ENCODE measurements at regions not wholly inside any gene's neighbourhood (a gene's known extent, or its start where the extent isn't known, plus 50 kb on each side); places are given as distances from the start of the nearest gene placed in this dataset.
"Not testable (repeated sequence)": the region's sequence is repeated elsewhere in the genome, so short reads cannot be mapped to it uniquely, and the experiment has no call there.

DNA sequence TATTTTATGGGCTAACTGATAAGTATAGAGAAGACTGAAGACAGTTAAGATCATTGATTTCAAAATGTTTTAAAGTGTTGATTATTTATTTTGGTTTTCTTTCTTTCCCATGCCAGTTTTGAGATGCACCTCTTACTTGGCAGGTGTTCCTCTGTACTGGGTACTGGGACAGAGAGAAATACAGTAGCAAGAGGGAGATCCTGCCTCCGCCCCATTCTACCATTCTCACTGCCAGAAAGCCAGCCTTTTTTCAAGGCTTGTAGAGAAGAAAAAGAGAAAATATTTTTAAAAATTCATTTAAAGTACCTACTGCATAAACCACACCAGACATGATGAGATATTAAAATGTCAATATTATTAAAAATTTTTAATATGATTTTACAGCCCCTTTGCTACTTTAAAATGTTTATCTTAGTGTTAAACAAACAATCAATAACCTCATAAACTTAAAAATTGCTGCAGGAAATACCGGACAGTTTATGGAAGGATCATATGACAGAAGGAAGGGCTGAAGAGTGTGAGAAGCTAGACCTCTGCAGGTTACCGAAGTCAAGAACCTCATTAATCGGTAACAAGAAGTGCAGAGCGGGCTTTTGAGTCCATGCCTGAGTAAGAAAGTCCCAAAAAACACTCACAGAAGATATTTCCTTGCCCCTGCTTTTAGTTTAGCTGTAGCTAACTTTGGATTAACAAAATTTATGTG, 117.8 kb upstream of the ESR1 start:
- Histone ChIP-seq H3K4me3 (ENCODE audit: low read length) (no peak overlapping the region), H3K9ac (ENCODE audit: low read depth, low read length) (no peak overlapping the region), H3K27me3 (ENCODE audit: insufficient read depth, low read length) (no peaks in the 10 kb centered on the region), H3K4me1 (ENCODE audit: insufficient read depth, low read length) (peaks cover 9% of the 10 kb centered on the region; the same call in 1 of the 2 replicates), H3K36me3 (ENCODE audit: insufficient read depth, low read depth, low read length) (no peaks in the 10 kb centered on the region), H3K9me3 (ENCODE audit: insufficient read depth, low read depth, low read length) (no peaks in the 10 kb centered on the region), H3K27ac (ENCODE audit: low read length) (no peak overlapping the region)

DNA sequence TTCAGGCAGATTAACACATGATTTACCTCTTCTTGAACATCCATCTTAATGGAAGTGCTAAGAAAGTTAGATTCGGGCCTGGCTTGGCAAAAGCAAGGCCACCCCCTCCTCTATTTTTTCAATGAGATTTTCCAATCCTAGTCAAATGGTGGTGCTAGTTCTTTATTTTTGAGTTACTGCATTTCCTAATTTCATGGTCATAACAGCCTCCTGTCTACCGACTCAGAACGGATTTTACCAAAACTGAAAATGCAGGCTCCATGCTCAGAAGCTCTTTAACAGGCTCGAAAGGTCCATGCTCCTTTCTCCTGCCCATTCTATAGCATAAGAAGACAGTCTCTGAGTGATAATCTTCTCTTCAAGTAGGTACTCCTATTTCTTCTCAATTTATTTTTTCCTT, 117.2 kb upstream of the ESR1 start:
- Histone ChIP-seq H3K4me1 (ENCODE audit: insufficient read depth, low read length) (peaks cover 9% of the 10 kb centered on the region; the same call in 1 of the 2 replicates), H3K27ac (ENCODE audit: low read length) (no peak overlapping the region), H3K27me3 (ENCODE audit: insufficient read depth, low read length) (no peaks in the 10 kb centered on the region), H3K9ac (ENCODE audit: low read depth, low read length) (no peak overlapping the region), H3K4me3 (ENCODE audit: low read length) (no peak overlapping the region), H3K9me3 (ENCODE audit: insufficient read depth, low read depth, low read length) (no peaks in the 10 kb centered on the region), H3K36me3 (ENCODE audit: insufficient read depth, low read depth, low read length) (no peaks in the 10 kb centered on the region)

GRCh38 chr6:151690768-151691562, 116.5 kb upstream of the ESR1 start:
- Histone ChIP-seq H3K27ac (ENCODE audit: low read length) (no peak overlapping the region), H3K4me3 (ENCODE audit: low read length) (no peak overlapping the region), H3K9me3 (ENCODE audit: insufficient read depth, low read depth, low read length) (no peaks in the 10 kb centered on the region), H3K4me1 (ENCODE audit: insufficient read depth, low read length) (peaks cover 9% of the 10 kb centered on the region; the same call in 1 of the 2 replicates), H3K9ac (ENCODE audit: low read depth, low read length) (no peak overlapping the region), H3K36me3 (ENCODE audit: insufficient read depth, low read depth, low read length) (no peaks in the 10 kb centered on the region), H3K27me3 (ENCODE audit: insufficient read depth, low read length) (no peaks in the 10 kb centered on the region)

DNA sequence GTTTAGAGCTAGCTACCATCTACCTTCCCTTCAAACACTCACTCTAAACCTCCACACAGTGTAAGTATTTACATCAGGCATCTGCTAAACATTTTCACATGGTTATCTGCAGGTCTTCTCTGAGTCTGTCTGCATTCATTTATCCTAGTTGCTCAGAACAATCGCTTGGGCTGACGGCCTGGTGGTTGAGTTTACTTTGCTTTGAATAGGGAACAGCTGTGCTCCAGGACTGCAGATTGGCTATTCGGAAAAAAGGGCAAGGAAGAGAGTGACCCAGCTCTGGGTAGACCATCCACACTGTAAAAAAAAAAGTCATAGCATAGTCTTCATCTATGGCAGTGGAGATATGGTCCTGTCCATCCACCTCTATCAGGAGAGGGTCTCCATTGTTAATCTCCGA, 115.3 kb upstream of the ESR1 start:
- Histone ChIP-seq H3K9me3 (ENCODE audit: insufficient read depth, low read depth, low read length) (no peaks in the 10 kb centered on the region), H3K4me1 (ENCODE audit: insufficient read depth, low read length) (peaks cover 9% of the 10 kb centered on the region; the same call in 1 of the 2 replicates), H3K9ac (ENCODE audit: low read depth, low read length) (no peak overlapping the region), H3K27me3 (ENCODE audit: insufficient read depth, low read length) (no peaks in the 10 kb centered on the region), H3K4me3 (ENCODE audit: low read length) (no peak overlapping the region), H3K36me3 (ENCODE audit: insufficient read depth, low read depth, low read length) (no peaks in the 10 kb centered on the region), H3K27ac (ENCODE audit: low read length) (no peak overlapping the region)

GRCh38 chr6:151693366-151693765, 114.1 kb upstream of the ESR1 start:
- H3K9me3 ChIP-seq (ENCODE audit: insufficient read depth, low read depth, low read length), result no peaks in the 10 kb centered on the region
- H3K36me3 ChIP-seq (ENCODE audit: insufficient read depth, low read depth, low read length), result no peaks in the 10 kb centered on the region
- no peaks in the 10 kb centered on the region for H3K27me3 ChIP-seq (ENCODE audit: insufficient read depth, low read length)
- no peak overlapping the region for H3K27ac ChIP-seq (ENCODE audit: low read length)
- no peak overlapping the region for H3K9ac ChIP-seq (ENCODE audit: low read depth, low read length)
- no peak overlapping the region for H3K4me3 ChIP-seq (ENCODE audit: low read length)
- peaks cover 9% of the 10 kb centered on the region; the same call in 1 of the 2 replicates for H3K4me1 ChIP-seq (ENCODE audit: insufficient read depth, low read length)

DNA sequence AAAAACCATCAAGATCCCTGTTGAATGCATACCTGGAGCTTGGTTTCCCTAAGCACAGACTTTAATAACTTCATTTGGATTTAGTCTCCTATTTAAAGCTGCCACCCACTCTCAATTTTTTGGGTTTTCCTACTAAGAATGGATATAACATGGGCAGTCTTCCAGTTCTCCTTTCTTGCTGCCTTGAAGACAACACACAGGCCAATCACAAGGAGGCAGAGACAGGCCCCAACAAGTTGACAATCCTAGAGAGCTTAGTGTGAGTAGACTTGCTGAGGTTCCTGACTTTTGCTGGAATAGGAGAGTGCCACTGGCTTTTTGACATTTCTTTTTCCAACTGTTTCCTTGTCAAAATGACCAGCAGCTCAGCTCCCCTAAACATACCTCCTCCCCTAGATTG, 112.3 kb upstream of the ESR1 start:
- Histone ChIP-seq H3K4me1 (ENCODE audit: insufficient read depth, low read length) (peaks cover 9% of the 10 kb centered on the region; the same call in 1 of the 2 replicates), H3K9me3 (ENCODE audit: insufficient read depth, low read depth, low read length) (no peaks in the 10 kb centered on the region), H3K36me3 (ENCODE audit: insufficient read depth, low read depth, low read length) (no peaks in the 10 kb centered on the region), H3K27me3 (ENCODE audit: insufficient read depth, low read length) (no peaks in the 10 kb centered on the region), H3K9ac (ENCODE audit: low read depth, low read length) (no peak overlapping the region), H3K27ac (ENCODE audit: low read length) (no peak overlapping the region), H3K4me3 (ENCODE audit: low read length) (no peak overlapping the region)

DNA sequence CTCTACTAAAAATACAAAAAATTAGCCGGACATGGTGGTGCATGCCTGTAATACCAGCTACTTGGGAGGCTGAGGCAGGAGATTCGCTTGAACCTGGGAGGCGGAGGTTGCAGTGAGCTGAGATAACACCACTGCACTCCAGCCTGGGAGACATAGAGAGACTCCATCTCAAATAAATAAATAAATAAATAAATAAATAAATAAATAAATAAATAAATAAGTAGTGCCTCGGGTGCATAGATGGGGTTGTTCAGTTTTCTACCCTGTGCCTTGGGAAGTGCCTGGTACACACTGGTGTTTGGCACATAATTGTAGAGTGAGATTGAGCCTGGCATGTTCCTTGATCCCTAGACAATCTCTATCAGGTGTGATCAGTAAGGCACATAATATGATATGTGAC, 111.2 kb upstream of the ESR1 start:
- H3K4me3 ChIP-seq (ENCODE audit: low read length); H3K9me3 ChIP-seq (ENCODE audit: insufficient read depth, low read depth, low read length); H3K27ac ChIP-seq (ENCODE audit: low read length); H3K27me3 ChIP-seq (ENCODE audit: insufficient read depth, low read length); H3K9ac ChIP-seq (ENCODE audit: low read depth, low read length); H3K4me1 ChIP-seq (ENCODE audit: insufficient read depth, low read length); H3K36me3 ChIP-seq (ENCODE audit: insufficient read depth, low read depth, low read length): not testable (repeated sequence)

- Histone ChIP-seq H3K4me3 (ENCODE audit: low read length) (no peak overlapping the region), H3K9ac (ENCODE audit: low read depth, low read length) (no peak overlapping the region), H3K9me3 (ENCODE audit: insufficient read depth, low read depth, low read length) (no peaks in the 10 kb centered on the region), H3K27me3 (ENCODE audit: insufficient read depth, low read length) (no peaks in the 10 kb centered on the region), H3K36me3 (ENCODE audit: insufficient read depth, low read depth, low read length) (no peaks in the 10 kb centered on the region), H3K4me1 (ENCODE audit: insufficient read depth, low read length) (no peaks in the 10 kb centered on the region), H3K27ac (ENCODE audit: low read length) (no peak overlapping the region)
Observed at GRCh38 chr6:151698931-151699700, 108.4 kb upstream of the ESR1 start.

GRCh38 chr6:151699719-151700118, 107.8 kb upstream of the ESR1 start:
- H3K9me3 ChIP-seq (ENCODE audit: insufficient read depth, low read depth, low read length), result no peaks in the 10 kb centered on the region
- H3K27ac ChIP-seq (ENCODE audit: low read length), result no peak overlapping the region
- no peak overlapping the region for H3K9ac ChIP-seq (ENCODE audit: low read depth, low read length)
- no peak overlapping the region for H3K4me3 ChIP-seq (ENCODE audit: low read length)
- no peaks in the 10 kb centered on the region for H3K4me1 ChIP-seq (ENCODE audit: insufficient read depth, low read length)
- H3K36me3 ChIP-seq (ENCODE audit: insufficient read depth, low read depth, low read length), result no peaks in the 10 kb centered on the region
- H3K27me3 ChIP-seq (ENCODE audit: insufficient read depth, low read length), result no peaks in the 10 kb centered on the region

GRCh38 chr6:151701911-151702562, 105.4 kb upstream of the ESR1 start:
- Histone ChIP-seq H3K9ac (ENCODE audit: low read depth, low read length) (no peak overlapping the region), H3K4me1 (ENCODE audit: insufficient read depth, low read length) (no peaks in the 10 kb centered on the region), H3K4me3 (ENCODE audit: low read length) (no peak overlapping the region), H3K27ac (ENCODE audit: low read length) (no peak overlapping the region), H3K36me3 (ENCODE audit: insufficient read depth, low read depth, low read length) (no peaks in the 10 kb centered on the region), H3K27me3 (ENCODE audit: insufficient read depth, low read length) (no peaks in the 10 kb centered on the region), H3K9me3 (ENCODE audit: insufficient read depth, low read depth, low read length) (no peaks in the 10 kb centered on the region)

- Histone ChIP-seq H3K27ac (ENCODE audit: low read length) (no peak overlapping the region), H3K9ac (ENCODE audit: low read depth, low read length) (no peak overlapping the region), H3K4me1 (ENCODE audit: insufficient read depth, low read length) (no peaks in the 10 kb centered on the region), H3K36me3 (ENCODE audit: insufficient read depth, low read depth, low read length) (no peaks in the 10 kb centered on the region), H3K4me3 (ENCODE audit: low read length) (no peak overlapping the region), H3K9me3 (ENCODE audit: insufficient read depth, low read depth, low read length) (no peaks in the 10 kb centered on the region), H3K27me3 (ENCODE audit: insufficient read depth, low read length) (no peaks in the 10 kb centered on the region)
Observed at GRCh38 chr6:151702851-151703658, 104.4 kb upstream of the ESR1 start.
